ENCODE measurements at regions not wholly inside any gene's neighbourhood (a gene's known extent, or its start where the extent isn't known, plus 50 kb on each side); places are given as distances from the start of the nearest gene placed in this dataset.
"Not testable (repeated sequence)": the region's sequence is repeated elsewhere in the genome, so short reads cannot be mapped to it uniquely, and the experiment has no call there.

GRCh38 chr7:85805656-85806055 is 618.8 kb upstream of the SEMA3D start:
- no peak overlapping the region for H3K4me3 ChIP-seq (ENCODE audit: low read depth, low read length)
- no peak for TF ChIP-seq CTCF (conservative IDR thresholded peaks at IDR 0.05; ENCODE audit: low read depth, low read length)
- DNase-seq (ENCODE audit: low read depth), result no peak

GRCh38 chr7:85805249-85805648 is 618.4 kb upstream of the SEMA3D start:
- no peak for DNase-seq (ENCODE audit: low read depth)
- TF ChIP-seq CTCF (conservative IDR thresholded peaks at IDR 0.05; ENCODE audit: low read depth, low read length), result no peak
- no peak overlapping the region for H3K4me3 ChIP-seq (ENCODE audit: low read depth, low read length)

- no peak for TF ChIP-seq CTCF (conservative IDR thresholded peaks at IDR 0.05; ENCODE audit: low read depth, low read length)
- DNase-seq (ENCODE audit: low read depth), result no peak
- no peak overlapping the region for H3K4me3 ChIP-seq (ENCODE audit: low read depth, low read length)
Observed at GRCh38 chr7:85802211-85802610, 615.4 kb upstream of the SEMA3D start.

GRCh38 chr7:85796956-85797355 is 610.1 kb upstream of the SEMA3D start:
- H3K4me3 ChIP-seq (ENCODE audit: low read depth, low read length), result no peak overlapping the region
- no peak for TF ChIP-seq CTCF (conservative IDR thresholded peaks at IDR 0.05; ENCODE audit: low read depth, low read length)
- DNase-seq (ENCODE audit: low read depth), result no peak

- H3K4me3 ChIP-seq (ENCODE audit: low read depth, low read length); DNase-seq (ENCODE audit: low read depth): not testable (repeated sequence)
Observed at GRCh38 chr7:85791098-85791497, 604.2 kb upstream of the SEMA3D start.

GRCh38 chr7:85781606-85782005 is 594.8 kb upstream of the SEMA3D start:
- DNase-seq (ENCODE audit: low read depth), result no peak
- H3K4me3 ChIP-seq (ENCODE audit: low read depth, low read length), result no peak overlapping the region
- TF ChIP-seq CTCF (conservative IDR thresholded peaks at IDR 0.05; ENCODE audit: low read depth, low read length), result no peak

- H3K4me3 ChIP-seq (ENCODE audit: low read depth, low read length), result no peak overlapping the region
- DNase-seq (ENCODE audit: low read depth), result no peak
- no peak for TF ChIP-seq CTCF (conservative IDR thresholded peaks at IDR 0.05; ENCODE audit: low read depth, low read length)
Observed at GRCh38 chr7:85776691-85777345, 590.0 kb upstream of the SEMA3D start.

Measured in epithelial cell of proximal tubule (primary cell).